Skin of body (tissue), 1 donor: ENCODE measurements at regions not wholly inside any gene's neighbourhood (a gene's known extent, or its start where the extent isn't known, plus 50 kb on each side); places are given as distances from the start of the nearest gene placed in this dataset.

Experiments
- DNase-seq: peaks from one replicate; lab custom pipeline; 2025; lab: John Stamatoyannopoulos, UW

DNA sequence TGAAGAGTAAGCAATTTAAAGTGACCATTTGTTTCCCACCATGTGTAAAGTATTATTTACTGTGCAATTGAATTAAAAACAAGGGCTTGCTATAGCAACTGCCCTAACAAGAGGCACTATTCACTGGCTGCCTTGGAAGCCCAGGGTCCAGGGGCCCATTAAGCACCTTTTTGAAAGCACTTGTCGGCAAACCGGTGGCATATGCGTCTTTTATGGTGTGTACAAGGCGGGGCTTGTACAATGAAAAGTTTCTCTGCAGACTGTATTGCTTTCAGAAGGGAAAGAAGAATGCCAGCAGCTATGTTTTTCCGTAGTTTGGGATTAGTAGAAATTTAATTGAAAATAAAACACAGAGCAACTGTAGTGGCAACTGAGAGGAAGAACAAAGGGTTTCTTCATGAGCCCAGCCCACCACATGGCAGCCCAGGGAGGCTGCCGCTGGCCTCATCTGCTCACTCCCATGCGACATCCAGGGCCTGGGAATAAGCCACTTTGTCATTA is 279.5 kb upstream of the PARD3B start:
- no peak for DNase-seq

DNA sequence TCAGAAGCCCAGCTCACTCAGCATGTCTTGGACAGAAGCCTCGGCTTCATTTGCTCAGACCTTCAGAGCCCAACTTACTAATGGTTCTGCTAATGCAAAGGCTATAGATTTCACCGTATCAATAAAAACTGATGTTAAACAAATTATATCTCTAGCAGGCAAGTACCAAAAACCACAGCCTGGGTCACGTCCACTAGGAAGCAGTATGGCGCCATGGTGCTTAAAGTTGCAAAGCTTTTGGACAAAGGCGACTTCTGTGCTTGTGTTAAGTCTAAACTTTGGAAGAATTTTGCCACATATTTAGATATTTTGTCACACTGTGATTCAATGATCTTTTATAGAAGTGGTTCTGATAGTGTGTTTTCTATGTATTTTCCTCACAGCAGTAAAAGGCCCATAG is 276.8 kb upstream of the PARD3B start:
- no peak for DNase-seq

DNA sequence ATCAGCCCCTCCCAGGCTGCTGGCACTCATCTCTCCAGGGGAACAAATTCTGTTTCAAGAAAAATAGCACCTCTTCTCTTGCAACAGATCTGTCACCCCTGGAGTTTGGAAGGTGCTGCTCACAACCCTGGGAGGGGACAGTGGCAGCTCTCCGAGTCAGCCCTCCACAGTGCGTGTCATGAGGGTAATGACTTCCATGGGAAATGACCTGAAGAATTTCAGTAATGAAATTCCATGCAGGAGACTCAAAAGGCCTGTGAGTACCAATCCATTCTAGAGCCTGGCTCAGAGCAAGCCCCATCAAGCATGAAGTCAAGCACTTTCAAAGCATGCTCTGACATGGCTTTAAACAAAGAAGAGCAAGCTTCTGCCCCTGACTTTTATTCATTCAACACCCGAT is 276.3 kb upstream of the PARD3B start:
- DNase-seq: no peak

GRCh38 chr2:204272089-204272488 is 273.2 kb upstream of the PARD3B start:
- DNase-seq: no peak

GRCh38 chr2:204272610-204273287 is 272.5 kb upstream of the PARD3B start:
- no peak for DNase-seq

DNA sequence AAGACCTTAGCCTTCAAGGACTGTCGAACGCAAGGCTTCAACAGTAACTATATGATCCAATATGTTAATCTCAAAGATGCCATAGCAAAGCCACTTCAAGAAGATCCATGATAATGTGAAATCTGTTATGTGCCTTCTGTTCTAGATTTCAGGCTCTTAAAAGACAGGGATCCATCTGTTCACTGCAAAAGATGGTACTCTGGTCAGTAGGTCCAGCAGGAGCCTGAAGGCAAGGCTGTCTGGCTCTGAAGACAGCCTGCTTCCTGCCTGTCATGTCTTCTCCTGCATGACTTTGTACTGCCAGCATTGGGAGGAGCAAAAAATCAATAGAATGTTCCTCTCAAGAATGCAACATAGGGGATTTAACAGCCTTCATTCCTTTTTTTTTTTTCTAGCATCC is 270.8 kb upstream of the PARD3B start:
- DNase-seq: no peak

DNA sequence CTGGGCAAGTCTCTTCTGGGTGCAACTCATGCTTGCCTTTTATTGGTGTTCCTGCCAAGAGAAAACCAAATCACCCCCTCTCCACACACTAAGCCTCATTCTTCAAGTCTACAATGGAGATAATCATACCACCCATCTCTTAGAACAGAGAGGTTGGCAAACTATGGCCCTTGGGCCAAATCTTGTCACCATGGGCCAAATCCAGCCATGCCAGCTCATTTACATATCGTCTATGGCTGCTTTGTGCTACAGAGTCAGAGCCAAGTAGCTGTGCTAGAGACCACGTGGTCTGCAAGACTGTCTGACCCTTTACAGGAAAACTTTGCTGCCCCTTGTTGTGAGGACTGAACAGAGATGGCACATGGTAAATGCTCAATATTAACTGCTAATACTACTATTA is 270.3 kb upstream of the PARD3B start:
- DNase-seq: no peak

DNA sequence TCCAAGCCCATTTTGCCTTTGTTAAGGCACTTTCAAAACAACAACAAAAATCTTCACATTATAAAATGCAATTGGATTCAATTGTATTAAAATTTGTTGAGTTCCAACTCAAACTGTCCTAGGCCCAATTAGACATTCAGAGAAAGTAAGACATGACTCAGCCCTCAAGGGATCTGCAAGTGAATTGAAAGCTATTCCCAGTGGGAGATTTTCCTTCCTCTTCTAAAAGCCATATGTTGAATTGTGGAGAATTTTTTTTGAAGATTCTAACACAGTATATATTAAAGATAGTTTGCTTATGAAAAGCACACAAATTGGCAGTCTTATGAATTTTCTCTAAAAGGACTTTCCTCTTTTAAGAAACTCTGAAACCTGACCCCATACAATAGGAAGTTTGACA is 268.0 kb upstream of the PARD3B start:
- DNase-seq: no peak

DNA sequence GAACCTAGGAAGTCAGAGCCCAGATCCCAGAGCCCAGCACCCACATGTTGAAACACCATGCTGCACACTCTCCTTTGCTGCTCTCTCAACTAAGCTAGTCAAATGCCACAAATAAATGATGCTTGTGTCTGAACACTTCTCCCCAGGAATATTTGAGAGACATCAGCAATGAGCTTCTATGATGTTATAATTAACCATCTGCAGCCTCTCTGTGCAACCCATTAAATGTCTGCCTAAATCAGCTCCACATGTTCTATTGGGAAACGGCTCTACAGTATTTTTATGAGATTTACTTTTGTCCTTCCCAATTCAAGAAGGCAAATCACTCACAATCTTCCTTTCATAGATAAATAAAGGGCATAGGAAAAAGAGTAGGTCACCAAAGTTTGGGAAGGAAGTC is 266.8 kb upstream of the PARD3B start:
- DNase-seq: no peak

DNA sequence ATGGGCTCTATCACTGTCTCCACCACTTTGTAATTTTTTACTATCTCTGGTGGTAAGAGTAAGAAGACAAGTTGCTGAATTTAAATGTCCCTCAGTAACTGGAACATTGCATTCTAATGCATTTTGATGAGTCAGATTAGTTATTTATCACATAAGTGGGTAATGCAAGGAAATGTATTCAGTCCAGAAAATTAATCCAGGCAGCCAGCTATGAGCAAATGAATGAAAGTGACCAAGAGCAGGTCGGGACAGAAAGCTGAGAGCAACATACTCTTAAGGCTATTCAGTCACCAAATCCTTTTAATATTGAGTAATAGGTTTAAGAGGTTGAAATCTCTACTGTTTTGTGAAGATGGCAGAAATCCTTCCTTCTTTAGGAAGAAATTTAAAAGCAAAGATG is 265.5 kb upstream of the PARD3B start:
- no peak for DNase-seq

GRCh38 chr2:204280262-204280668 is 265.0 kb upstream of the PARD3B start:
- no peak for DNase-seq

- DNase-seq: no peak
Measured at GRCh38 chr2:204282081-204282480, 263.2 kb upstream of the PARD3B start.

GRCh38 chr2:204282525-204282924 is 262.8 kb upstream of the PARD3B start:
- no peak for DNase-seq

DNA sequence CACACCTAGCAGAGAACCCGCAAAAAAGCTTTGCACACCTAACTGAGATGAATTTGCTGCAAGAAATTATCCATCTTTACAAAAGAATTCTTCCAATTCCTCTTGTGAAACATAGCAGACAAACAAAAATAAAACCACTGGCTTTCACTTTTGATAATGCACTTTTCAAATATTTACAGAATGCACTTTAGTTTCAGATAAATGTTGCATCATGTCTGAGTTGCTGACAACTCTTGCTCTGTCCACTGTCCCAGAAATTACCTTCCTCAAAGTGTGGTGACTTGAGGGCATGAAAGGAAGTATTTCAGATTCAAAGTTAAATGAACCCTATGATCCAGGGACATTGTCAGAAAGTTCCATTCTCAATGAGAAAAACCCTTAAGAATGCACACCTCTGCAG is 256.2 kb upstream of the PARD3B start:
- no peak for DNase-seq

DNA sequence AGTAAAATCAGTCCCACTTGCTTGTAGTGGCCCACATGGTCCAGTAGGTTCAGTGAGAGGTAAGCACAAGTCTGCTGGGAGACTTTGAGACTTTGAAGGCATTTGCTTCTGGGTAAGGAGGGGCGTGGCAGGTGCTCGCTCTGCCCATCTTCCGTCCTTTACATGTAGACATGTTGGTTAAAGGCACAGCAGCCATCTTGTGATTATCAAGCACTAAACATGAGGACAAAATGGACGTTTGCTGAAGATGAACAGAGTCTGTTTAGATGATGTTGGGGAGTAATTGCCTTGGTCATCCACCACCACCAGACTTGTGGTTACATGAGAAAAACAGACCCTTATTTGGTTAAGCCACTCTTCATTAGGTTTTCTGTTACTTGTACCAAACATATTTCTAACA is 252.8 kb upstream of the PARD3B start:
- no peak for DNase-seq

DNA sequence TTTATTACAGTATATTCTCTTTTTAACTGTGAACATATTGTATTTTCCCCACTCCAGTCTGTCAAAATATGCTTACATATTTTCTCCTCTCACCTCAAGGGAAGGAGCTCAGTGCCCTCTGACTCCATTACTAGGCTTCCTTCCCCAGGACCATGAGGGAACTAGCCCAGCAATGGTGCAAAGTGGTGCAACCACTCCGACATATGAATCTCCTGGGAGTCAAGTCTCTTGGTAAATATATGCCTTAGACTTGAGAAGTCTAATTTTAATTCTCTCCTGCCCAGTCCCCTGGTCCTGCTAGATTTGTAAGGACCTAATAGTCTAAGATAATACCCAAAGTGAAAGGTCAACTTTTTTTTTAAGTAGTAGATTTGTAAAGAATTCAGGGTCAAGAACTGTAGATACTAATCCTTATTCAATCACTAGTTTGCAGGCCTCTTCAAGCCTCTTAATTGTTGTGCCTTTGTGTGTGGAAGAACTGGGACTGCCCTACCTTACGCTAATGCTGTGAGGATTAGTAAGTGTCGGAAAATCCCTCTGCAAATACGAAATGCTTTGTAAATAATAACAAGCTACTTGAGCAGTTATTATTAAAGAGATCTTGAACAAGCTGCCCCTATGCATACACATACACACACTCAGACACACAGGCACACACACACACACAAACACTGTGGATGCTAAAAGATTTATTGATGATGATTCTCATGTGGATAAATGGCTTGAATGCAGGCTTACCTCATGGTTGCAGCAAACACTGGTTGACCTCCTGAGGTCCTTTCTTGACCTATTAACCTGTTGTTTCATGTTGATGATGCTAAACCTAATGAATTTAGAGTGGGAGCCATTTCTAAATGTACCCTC is 251.2 kb upstream of the PARD3B start:
- no peak for DNase-seq

- no peak for DNase-seq
Measured at GRCh38 chr2:204298404-204298803, 246.9 kb upstream of the PARD3B start.

GRCh38 chr2:204299766-204300165 is 245.5 kb upstream of the PARD3B start:
- DNase-seq: no peak

GRCh38 chr2:204306667-204307066 is 238.6 kb upstream of the PARD3B start:
- no peak for DNase-seq

- no peak for DNase-seq
Measured at GRCh38 chr2:204312105-204312504, 233.2 kb upstream of the PARD3B start.

GRCh38 chr2:204313256-204313655 is 232.0 kb upstream of the PARD3B start:
- no peak for DNase-seq

DNA sequence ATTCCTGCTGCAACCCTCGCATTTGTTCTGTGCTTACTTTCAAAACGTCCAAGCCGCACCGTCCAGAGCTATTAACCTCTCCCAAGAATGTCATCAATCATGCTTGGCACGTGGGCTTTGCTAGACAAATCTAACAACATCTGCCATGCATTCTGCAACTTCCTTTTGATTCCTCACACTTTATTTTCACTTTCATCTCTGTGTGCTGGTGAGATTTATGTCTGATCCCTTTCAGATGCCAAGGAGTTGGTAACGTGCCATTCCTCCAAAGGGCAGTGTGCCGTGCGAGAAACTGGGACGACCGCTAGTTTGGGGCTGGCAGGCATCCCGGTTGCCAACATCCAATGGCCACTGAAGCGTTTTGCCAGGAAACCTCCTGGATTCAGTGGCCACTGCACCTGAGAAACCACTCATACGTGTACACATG is 230.0 kb upstream of the PARD3B start:
- DNase-seq: no peak

DNA sequence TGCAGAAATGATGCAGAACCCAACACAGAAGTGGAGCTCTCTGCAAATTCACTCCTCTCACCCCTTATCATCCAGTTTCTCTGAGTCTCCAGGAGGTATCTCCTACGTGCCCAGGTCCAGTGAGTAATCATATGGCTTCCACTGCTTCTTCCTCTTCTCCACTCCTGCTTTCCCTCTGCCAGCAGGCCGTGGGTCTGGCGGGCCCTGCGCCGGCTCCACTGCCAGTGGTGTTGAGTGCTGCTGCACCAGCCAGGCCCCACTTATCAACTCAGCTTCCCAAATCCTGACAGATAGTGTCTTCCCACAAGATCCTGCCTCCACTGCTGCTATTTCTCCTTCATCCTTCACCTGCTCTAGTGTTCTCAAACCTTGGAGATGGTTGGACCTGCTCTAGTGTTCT is 227.6 kb upstream of the PARD3B start:
- no peak for DNase-seq
